MM.1S (cell line): ENCODE measurements at regions not wholly inside any gene's neighbourhood (a gene's known extent, or its start where the extent isn't known, plus 50 kb on each side); places are given as distances from the start of the nearest gene placed in this dataset.
A peak's percentile ranks its signal among the peaks of the same experiment; 100 is the strongest.

ENCODE experiments used
- DNase-seq: peaks from one replicate; pipeline ENCODE4 v3.0.0-alpha.2; 2015
- H2AFZ ChIP-seq: fragments of 300-600 bp; sonication (generic); 2 replicates; pipeline ENCODE4 v1.6.0; 2016; ENCODE audit warnings: antibody characterized with exemption, low read length
- H3F3A ChIP-seq: fragments of 300-600 bp; sonication (generic); 2 replicates; pipeline ENCODE4 v1.6.1; 2016; ENCODE audit warnings: mild to moderate bottlenecking, antibody characterized with exemption, low read length, moderate library complexity, mixed read lengths; ENCODE audit not compliant: insufficient read depth
- H3K27ac ChIP-seq: fragments of 300-600 bp; sonication (generic); 2 replicates; pipeline ENCODE4 v1.5.1; 2016; ENCODE audit warnings: mild to moderate bottlenecking, low read length
- H3K27me3 ChIP-seq: fragments of 300-600 bp; sonication (generic); replicated peaks from 2 replicates; pipeline ENCODE4 v1.6.0; 2016; ENCODE audit warnings: low read length; ENCODE audit not compliant: insufficient read depth
- H3K36me3 ChIP-seq: fragments of 300-600 bp; sonication (generic); replicated peaks from 2 replicates; pipeline ENCODE4 v1.6.1; 2016; ENCODE audit warnings: mild to moderate bottlenecking, low read length, mixed read lengths; ENCODE audit not compliant: insufficient read depth
- H3K4me1 ChIP-seq: fragments of 300-600 bp; sonication (generic); 2 replicates; pipeline ENCODE4 v1.6.1; 2016; ENCODE audit warnings: low read length, mixed read lengths
- H3K4me2 ChIP-seq: fragments of 300-600 bp; sonication (generic); 2 replicates; pipeline ENCODE4 v1.6.0; 2016; ENCODE audit warnings: low read depth, low read length
- H3K4me3 ChIP-seq: fragments of 300-600 bp; sonication (generic); 2 replicates; pipeline ENCODE4 v1.5.1; 2016; ENCODE audit warnings: low read length, mixed read lengths
- H3K79me2 ChIP-seq: fragments of 300-600 bp; sonication (generic); 2 replicates; pipeline ENCODE4 v1.6.1; 2016; ENCODE audit warnings: mixed run types, low read length, mixed read lengths
- H3K9ac ChIP-seq: fragments of 300-600 bp; sonication (generic); 2 replicates; pipeline ENCODE4 v1.6.1; 2016; ENCODE audit warnings: low read length, mixed read lengths
- H3K9me2 ChIP-seq: fragments of 300-600 bp; sonication (generic); replicated peaks from 2 replicates; pipeline ENCODE4 v1.6.1; 2016; ENCODE audit warnings: mild to moderate bottlenecking, low read length, mixed read lengths; ENCODE audit not compliant: insufficient read depth
- H3K9me3 ChIP-seq: fragments of 300-600 bp; sonication (generic); replicated peaks from 2 replicates; pipeline ENCODE4 v1.6.1; 2016; ENCODE audit warnings: mild to moderate bottlenecking, low read length, mixed read lengths; ENCODE audit not compliant: insufficient read depth
- H4K20me1 ChIP-seq: fragments of 300-600 bp; sonication (generic); 2 replicates; pipeline ENCODE4 v1.6.1; 2016; ENCODE audit warnings: mild to moderate bottlenecking, low read length, moderate library complexity, mixed read lengths; ENCODE audit not compliant: insufficient read depth
- EZH2 ChIP-seq: fragments of 300-600 bp; sonication (generic); optimal IDR thresholded peaks from 2 replicates; pipeline ENCODE3; 2017; ENCODE audit warnings: low read depth, mild to moderate bottlenecking, antibody characterized with exemption, low read length, mixed read lengths
- EZH2phosphoT487 ChIP-seq: fragments of 300-600 bp; sonication (generic); IDR thresholded peaks from 2 replicates; pipeline ENCODE4 v1.6.1; 2018; ENCODE audit warnings: antibody characterized with exemption, low read length
- TF ChIP-seq, protein P1 (sequence below): fragments of 300-600 bp; sonication (generic); IDR thresholded peaks from 2 replicates; pipeline ENCODE4 v1.5.1; 2016; ENCODE audit warnings: antibody characterized with exemption, low read length, mixed read lengths

DNA sequence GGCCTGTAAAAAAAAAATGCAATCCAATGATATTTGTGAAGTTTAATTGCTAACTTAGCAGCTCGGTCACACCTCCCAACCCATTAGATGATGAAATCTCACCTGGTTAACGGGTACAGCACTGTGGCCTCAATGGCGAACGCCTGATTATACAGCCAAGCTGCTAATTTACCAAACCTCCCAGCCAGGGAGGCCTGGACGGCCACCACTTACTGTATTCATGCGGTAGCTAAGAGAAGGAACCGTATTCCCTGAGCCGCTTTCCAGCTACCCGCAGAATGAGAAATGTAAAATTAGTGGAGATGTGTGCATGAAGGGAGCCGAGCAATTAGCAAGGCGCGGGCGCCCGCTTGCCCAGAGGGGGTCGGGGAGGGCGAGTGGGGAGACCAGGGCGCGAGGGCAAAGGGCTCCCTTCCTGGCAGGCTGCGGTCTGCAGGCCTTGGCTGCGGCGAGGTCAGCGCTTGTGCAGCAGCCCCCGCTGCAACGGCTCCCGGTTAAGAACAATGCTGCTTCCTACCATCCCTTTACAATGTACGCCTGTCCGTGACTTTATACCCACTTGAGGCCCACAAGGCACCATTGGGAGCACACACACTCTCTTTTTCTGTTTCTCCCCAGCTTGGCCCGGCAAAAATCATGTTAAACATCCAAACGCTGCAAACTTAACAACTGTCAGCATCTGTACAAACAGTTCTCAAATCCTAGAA lies 70.4 kb upstream of the TBCA start:
- no peak for DNase-seq
- Histone ChIP-seq H2AFZ (no peak overlapping the region), H3K4me3 (no peak overlapping the region), H3K9me2 (no peaks in the 10 kb centered on the region), H3K79me2 (no peaks in the 10 kb centered on the region), H3K27ac (no peak overlapping the region), H3K4me1 (no peaks in the 10 kb centered on the region), H4K20me1 (no peaks in the 10 kb centered on the region), H3F3A (no peaks in the 10 kb centered on the region; the same call in 1 of the 2 replicates), H3K36me3 (no peaks in the 10 kb centered on the region), H3K9me3 (no peaks in the 10 kb centered on the region), H3K27me3 (no peaks in the 10 kb centered on the region), H3K9ac (no peak overlapping the region), H3K4me2 (no peak overlapping the region)
- no peak for TF ChIP-seq EZH2
- no peak for TF ChIP-seq EZH2phosphoT487
- TF ChIP-seq, protein P1, sequence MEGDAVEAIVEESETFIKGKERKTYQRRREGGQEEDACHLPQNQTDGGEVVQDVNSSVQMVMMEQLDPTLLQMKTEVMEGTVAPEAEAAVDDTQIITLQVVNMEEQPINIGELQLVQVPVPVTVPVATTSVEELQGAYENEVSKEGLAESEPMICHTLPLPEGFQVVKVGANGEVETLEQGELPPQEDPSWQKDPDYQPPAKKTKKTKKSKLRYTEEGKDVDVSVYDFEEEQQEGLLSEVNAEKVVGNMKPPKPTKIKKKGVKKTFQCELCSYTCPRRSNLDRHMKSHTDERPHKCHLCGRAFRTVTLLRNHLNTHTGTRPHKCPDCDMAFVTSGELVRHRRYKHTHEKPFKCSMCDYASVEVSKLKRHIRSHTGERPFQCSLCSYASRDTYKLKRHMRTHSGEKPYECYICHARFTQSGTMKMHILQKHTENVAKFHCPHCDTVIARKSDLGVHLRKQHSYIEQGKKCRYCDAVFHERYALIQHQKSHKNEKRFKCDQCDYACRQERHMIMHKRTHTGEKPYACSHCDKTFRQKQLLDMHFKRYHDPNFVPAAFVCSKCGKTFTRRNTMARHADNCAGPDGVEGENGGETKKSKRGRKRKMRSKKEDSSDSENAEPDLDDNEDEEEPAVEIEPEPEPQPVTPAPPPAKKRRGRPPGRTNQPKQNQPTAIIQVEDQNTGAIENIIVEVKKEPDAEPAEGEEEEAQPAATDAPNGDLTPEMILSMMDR: no peak

DNA sequence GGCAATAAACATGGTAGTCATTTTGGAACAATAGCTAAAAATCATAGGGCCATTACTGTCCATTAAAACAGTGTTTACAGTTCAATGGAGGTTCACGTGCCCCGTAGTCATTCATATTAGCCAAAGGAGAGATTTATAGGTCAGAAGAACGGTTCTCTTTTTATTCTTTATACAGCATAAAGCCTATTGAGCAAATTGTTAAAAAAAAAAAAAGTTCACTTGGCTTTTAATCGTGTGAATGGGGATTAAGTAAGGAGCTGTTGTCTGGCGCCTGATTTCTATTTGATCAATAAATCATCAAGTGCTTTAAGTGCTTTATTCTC lies 69.1 kb upstream of the TBCA start:
- no peaks in the 10 kb centered on the region; the same call in 1 of the 2 replicates for H3F3A ChIP-seq
- H3K27me3 ChIP-seq: no peaks in the 10 kb centered on the region
- no peaks in the 10 kb centered on the region for H3K4me1 ChIP-seq
- DNase-seq: no peak
- H3K9me3 ChIP-seq: no peaks in the 10 kb centered on the region
- H3K27ac ChIP-seq: no peak overlapping the region
- no peaks in the 10 kb centered on the region for H3K36me3 ChIP-seq
- H3K4me3 ChIP-seq: no peak overlapping the region
- H3K9me2 ChIP-seq: no peaks in the 10 kb centered on the region
- no peak for TF ChIP-seq EZH2
- TF ChIP-seq, protein P1: no peak
- no peak for TF ChIP-seq EZH2phosphoT487
- no peak overlapping the region for H3K9ac ChIP-seq
- no peaks in the 10 kb centered on the region for H4K20me1 ChIP-seq
- no peak overlapping the region for H2AFZ ChIP-seq
- 0 out of 2 replicates have a peak overlapping the region, but pooled peaks have one; percentile 27 for H3K4me2 ChIP-seq
- no peaks in the 10 kb centered on the region for H3K79me2 ChIP-seq

DNA sequence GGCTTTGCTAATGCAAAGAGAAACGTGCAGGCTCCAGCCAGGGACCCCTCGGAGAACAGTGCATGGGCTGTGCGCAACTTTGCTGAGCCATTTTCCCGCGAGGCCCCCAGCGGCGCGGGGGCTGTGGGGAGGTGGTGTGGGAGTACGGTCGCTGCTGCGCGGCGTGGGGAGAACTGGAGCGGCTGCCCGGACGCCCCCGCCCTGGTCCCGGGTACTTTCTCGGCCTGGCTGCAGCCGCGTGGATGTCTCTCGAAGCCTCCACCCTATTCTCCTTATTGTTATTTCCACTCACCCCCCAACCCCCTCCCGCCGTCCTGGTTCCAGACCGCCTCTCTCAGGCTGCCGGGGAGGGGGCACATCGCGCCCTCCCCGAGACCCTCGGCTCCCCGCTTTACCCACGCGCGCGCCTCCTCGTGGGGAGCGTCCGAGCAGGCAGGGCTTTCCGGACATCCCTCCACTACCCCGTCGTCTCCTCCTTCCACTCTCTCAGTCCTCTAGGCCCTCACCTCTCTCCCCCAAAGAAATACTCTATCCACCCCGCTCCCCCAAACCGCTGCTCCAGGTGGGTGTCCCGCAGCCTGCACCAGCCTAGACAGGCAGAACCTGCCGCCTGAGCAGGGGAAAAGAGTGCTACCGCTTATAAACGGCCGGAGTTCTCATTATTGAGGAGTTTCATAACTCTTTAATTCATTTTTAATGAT lies 68.6 kb upstream of the TBCA start:
- Histone ChIP-seq H3K9me3 (no peaks in the 10 kb centered on the region), H3F3A (no peaks in the 10 kb centered on the region; the same call in 1 of the 2 replicates), H3K27ac (no peak overlapping the region), H3K4me2 (peak overlapping the region; percentile 27; the same call in 1 of the 2 replicates), H3K4me1 (no peaks in the 10 kb centered on the region), H3K79me2 (no peaks in the 10 kb centered on the region), H3K36me3 (no peaks in the 10 kb centered on the region), H3K4me3 (peak overlapping the region; percentile 13; the same call in 1 of the 2 replicates), H3K27me3 (no peaks in the 10 kb centered on the region), H3K9me2 (no peaks in the 10 kb centered on the region), H3K9ac (no peak overlapping the region), H4K20me1 (no peaks in the 10 kb centered on the region), H2AFZ (peak overlapping the region; percentile 16; the same call in 1 of the 2 replicates)
- TF ChIP-seq, protein P1: no peak
- no peak for TF ChIP-seq EZH2phosphoT487
- no peak for TF ChIP-seq EZH2
- no peak for DNase-seq
